NB4 (cell line): ENCODE measurements at regions not wholly inside any gene's neighbourhood (a gene's known extent, or its start where the extent isn't known, plus 50 kb on each side); places are given as distances from the start of the nearest gene placed in this dataset.

ENCODE experiments used
- MYC ChIP-seq: IDR thresholded peaks from 2 replicates; pipeline ENCODE4 v1.6.1; 2011; ENCODE audit warnings: low read depth, low read length
- POLR2A ChIP-seq: IDR thresholded peaks from 2 replicates; pipeline ENCODE4 v1.6.1; 2011; ENCODE audit warnings: mild to moderate bottlenecking; ENCODE audit not compliant: insufficient read length; ENCODE audit errors: extremely low read depth
- TF ChIP-seq, protein P1 (sequence below): IDR thresholded peaks from one replicate; pipeline ENCODE4 v1.5.1; 2012; ENCODE audit warnings: low read depth, low read length
- TF ChIP-seq, protein P2 (sequence below): IDR thresholded peaks from 2 replicates; pipeline ENCODE4 v1.6.1; 2011; ENCODE audit warnings: low read depth, low read length

DNA sequence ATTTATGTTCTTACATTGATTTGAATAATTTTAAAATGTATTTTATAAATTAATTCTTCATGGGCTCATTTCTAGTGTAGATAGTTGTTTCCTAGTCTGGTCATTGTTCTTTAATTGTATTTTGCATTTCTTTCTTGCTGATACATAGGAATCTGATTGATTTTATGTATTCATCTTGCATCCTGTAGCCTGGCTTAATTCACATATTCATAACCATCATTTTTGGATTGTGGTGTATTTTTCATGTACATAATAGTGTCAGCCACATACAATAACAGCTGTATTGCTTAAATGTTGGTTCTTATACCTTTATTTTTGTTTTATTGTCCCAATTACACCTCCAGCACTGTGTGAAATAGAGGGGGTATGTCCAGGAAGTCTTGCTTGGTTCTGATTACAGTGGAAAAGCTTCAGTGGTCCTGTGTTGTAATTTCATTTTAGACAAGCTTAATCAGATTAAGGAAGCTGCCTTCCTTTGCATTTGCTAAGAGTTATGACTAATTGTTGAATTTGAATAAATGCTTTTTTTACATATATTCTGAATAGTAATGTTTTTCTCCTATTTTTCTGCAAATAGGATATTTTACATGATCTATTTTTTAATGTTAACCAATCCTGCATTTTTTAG, 103.7 kb downstream of the USP22 start:
- TF ChIP-seq, protein P1, sequence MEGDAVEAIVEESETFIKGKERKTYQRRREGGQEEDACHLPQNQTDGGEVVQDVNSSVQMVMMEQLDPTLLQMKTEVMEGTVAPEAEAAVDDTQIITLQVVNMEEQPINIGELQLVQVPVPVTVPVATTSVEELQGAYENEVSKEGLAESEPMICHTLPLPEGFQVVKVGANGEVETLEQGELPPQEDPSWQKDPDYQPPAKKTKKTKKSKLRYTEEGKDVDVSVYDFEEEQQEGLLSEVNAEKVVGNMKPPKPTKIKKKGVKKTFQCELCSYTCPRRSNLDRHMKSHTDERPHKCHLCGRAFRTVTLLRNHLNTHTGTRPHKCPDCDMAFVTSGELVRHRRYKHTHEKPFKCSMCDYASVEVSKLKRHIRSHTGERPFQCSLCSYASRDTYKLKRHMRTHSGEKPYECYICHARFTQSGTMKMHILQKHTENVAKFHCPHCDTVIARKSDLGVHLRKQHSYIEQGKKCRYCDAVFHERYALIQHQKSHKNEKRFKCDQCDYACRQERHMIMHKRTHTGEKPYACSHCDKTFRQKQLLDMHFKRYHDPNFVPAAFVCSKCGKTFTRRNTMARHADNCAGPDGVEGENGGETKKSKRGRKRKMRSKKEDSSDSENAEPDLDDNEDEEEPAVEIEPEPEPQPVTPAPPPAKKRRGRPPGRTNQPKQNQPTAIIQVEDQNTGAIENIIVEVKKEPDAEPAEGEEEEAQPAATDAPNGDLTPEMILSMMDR = no peak
- TF ChIP-seq POLR2A = no peak
- no peak for TF ChIP-seq MYC
- TF ChIP-seq, protein P2, sequence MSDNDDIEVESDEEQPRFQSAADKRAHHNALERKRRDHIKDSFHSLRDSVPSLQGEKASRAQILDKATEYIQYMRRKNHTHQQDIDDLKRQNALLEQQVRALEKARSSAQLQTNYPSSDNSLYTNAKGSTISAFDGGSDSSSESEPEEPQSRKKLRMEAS = no peak
